HG02981 (cell line): ENCODE measurements at regions not wholly inside any gene's neighbourhood (a gene's known extent, or its start where the extent isn't known, plus 50 kb on each side); places are given as distances from the start of the nearest gene placed in this dataset.

Source experiments
- ATAC-seq: cut with Tn5 transposase; IDR thresholded peaks from one replicate; pipeline ENCODE4 v1.9.1; 2021; ENCODE audit warnings: mild to moderate bottlenecking, moderate library complexity; ENCODE audit not compliant: unreplicated experiment

GRCh38 chr5:124692950-124693349, 53.5 kb downstream of the ZNF608 start:
- ATAC-seq = no peak

GRCh38 chr5:124692324-124692723, 54.1 kb downstream of the ZNF608 start:
- ATAC-seq = no peak

- no peak for ATAC-seq
These were observed 56.8 kb downstream of the ZNF608 start for GRCh38 chr5:124689653-124690052.

GRCh38 chr5:124686239-124687004, 60.0 kb downstream of the ZNF608 start:
- no peak for ATAC-seq

- no peak for ATAC-seq
These were observed 61.0 kb downstream of the ZNF608 start for GRCh38 chr5:124685404-124685930.

- no peak for ATAC-seq
These were observed 62.4 kb downstream of the ZNF608 start for GRCh38 chr5:124683917-124684555.

- no peak for ATAC-seq
These were observed 66.8 kb downstream of the ZNF608 start for GRCh38 chr5:124679578-124680199.

GRCh38 chr5:124678922-124679519, 67.4 kb downstream of the ZNF608 start:
- no peak for ATAC-seq

GRCh38 chr5:124678468-124678867, 68.0 kb downstream of the ZNF608 start:
- ATAC-seq = no peak

- ATAC-seq = no peak
These were observed 68.8 kb downstream of the ZNF608 start for GRCh38 chr5:124677374-124678351.

- no peak for ATAC-seq
These were observed 70.2 kb downstream of the ZNF608 start for GRCh38 chr5:124675931-124676846.

- ATAC-seq = no peak
These were observed 75.2 kb downstream of the ZNF608 start for GRCh38 chr5:124671193-124671592.

- no peak for ATAC-seq
These were observed 75.7 kb downstream of the ZNF608 start for GRCh38 chr5:124670722-124671184.

GRCh38 chr5:124669956-124670721, 76.3 kb downstream of the ZNF608 start:
- ATAC-seq = no peak

GRCh38 chr5:124669300-124669648, 77.2 kb downstream of the ZNF608 start:
- ATAC-seq = no peak

GRCh38 chr5:124668353-124669299, 77.8 kb downstream of the ZNF608 start:
- no peak for ATAC-seq

GRCh38 chr5:124665625-124666024, 80.8 kb downstream of the ZNF608 start:
- no peak for ATAC-seq
